HG03060 (cell line): ENCODE measurements at regions not wholly inside any gene's neighbourhood (a gene's known extent, or its start where the extent isn't known, plus 50 kb on each side); places are given as distances from the start of the nearest gene placed in this dataset.
A peak's percentile ranks its signal among the peaks of the same experiment; 100 is the strongest.

Experiments
- ATAC-seq: cut with Tn5 transposase; IDR thresholded peaks from one replicate; pipeline ENCODE4 v1.9.1; 2021; ENCODE audit warnings: low read depth, moderate number of reproducible peaks; ENCODE audit not compliant: unreplicated experiment

GRCh38 chr16:50967827-50968612 lies 183.1 kb downstream of the SALL1 start:
- ATAC-seq = peak; percentile 42

GRCh38 chr16:50964491-50964890 lies 186.6 kb downstream of the SALL1 start:
- no peak for ATAC-seq

GRCh38 chr16:50961952-50962351 lies 189.1 kb downstream of the SALL1 start:
- ATAC-seq = no peak

GRCh38 chr16:50960517-50961202 lies 190.4 kb downstream of the SALL1 start:
- ATAC-seq = no peak

GRCh38 chr16:50957056-50957455 lies 194.0 kb downstream of the SALL1 start:
- no peak for ATAC-seq

GRCh38 chr16:50956637-50957036 lies 194.4 kb downstream of the SALL1 start:
- no peak for ATAC-seq

- ATAC-seq = no peak
These were observed 195.8 kb downstream of the SALL1 start for GRCh38 chr16:50955311-50955710.

GRCh38 chr16:50954469-50954868 lies 196.6 kb downstream of the SALL1 start:
- ATAC-seq = no peak

GRCh38 chr16:50953290-50953689 lies 197.8 kb downstream of the SALL1 start:
- no peak for ATAC-seq

- ATAC-seq = no peak
These were observed 200.1 kb downstream of the SALL1 start for GRCh38 chr16:50950955-50951354.

GRCh38 chr16:50948268-50948930 lies 202.7 kb downstream of the SALL1 start:
- ATAC-seq = no peak

- ATAC-seq = no peak
These were observed 203.2 kb downstream of the SALL1 start for GRCh38 chr16:50947826-50948225.

GRCh38 chr16:50946606-50947005 lies 204.5 kb downstream of the SALL1 start:
- no peak for ATAC-seq

- ATAC-seq = no peak
These were observed 204.2 kb downstream of the CYLD start for GRCh38 chr16:50946098-50946497.

GRCh38 chr16:50945171-50945570 lies 203.3 kb downstream of the CYLD start:
- ATAC-seq = no peak

GRCh38 chr16:50944436-50944835 lies 202.6 kb downstream of the CYLD start:
- ATAC-seq = no peak

GRCh38 chr16:50944033-50944432 lies 202.1 kb downstream of the CYLD start:
- no peak for ATAC-seq

GRCh38 chr16:50942143-50942542 lies 200.3 kb downstream of the CYLD start:
- no peak for ATAC-seq

- no peak for ATAC-seq
These were observed 199.8 kb downstream of the CYLD start for GRCh38 chr16:50941681-50942080.

- no peak for ATAC-seq
These were observed 198.5 kb downstream of the CYLD start for GRCh38 chr16:50940275-50940854.

GRCh38 chr16:50939356-50939755 lies 197.5 kb downstream of the CYLD start:
- ATAC-seq = no peak
